Naive thymus-derived CD8-positive, alpha-beta T cell (primary cell): ENCODE measurements at regions not wholly inside any gene's neighbourhood (a gene's known extent, or its start where the extent isn't known, plus 50 kb on each side); places are given as distances from the start of the nearest gene placed in this dataset.

Experiments
- ATAC-seq, 2 donors: fragments of 150-1000 bp; cut with Tn5 transposase in 1 of 2; sonication (Bioruptor Pico), chemical (Tn5 transposase) in 1 of 2; 1 replicate in 1 of 2; 2 replicates in 1 of 2; pipeline ENCODE4 v1.10.0; 2021; ENCODE audit warnings: mild to moderate bottlenecking in 2 of 2, moderate library complexity in 2 of 2
- POLR2A ChIA-PET: fragments of 350-600 bp; sonication (Branson Sonifier 250); formaldehyde crosslinking; loops from one replicate; lab custom pipeline; 2021; ENCODE audit warnings: antibody characterized with exemption; lab: Charles Lee
- DNase-seq, 10 donors: peaks; one replicate each; pipeline versions ENCODE4 v3.0.0 to v3.0.0-alpha.2; 2020 to 2022
- H3K27ac Mint-ChIP-seq, 10 donors: one replicate each; pipeline ENCODE4 v1.8.0; 2020 to 2022; ENCODE audit warnings: mild to moderate bottlenecking in 10 of 10, mixed read lengths in 10 of 10, moderate library complexity in 4 of 10, inconsistent platforms in 1 of 10
- H3K27me3 Mint-ChIP-seq, 5 donors: one replicate each; pipeline ENCODE4 v1.8.0; 2021 to 2022; ENCODE audit warnings: mixed read lengths in 5 of 5
- H3K36me3 Mint-ChIP-seq, 3 donors: one replicate each; pipeline ENCODE4 v1.8.0; 2020 to 2022; ENCODE audit warnings: mixed read lengths in 3 of 3, mild to moderate bottlenecking in 2 of 3, inconsistent platforms in 1 of 3
- H3K4me1 Mint-ChIP-seq, 4 donors: one replicate each; pipeline ENCODE4 v1.8.0; 2021 to 2022; ENCODE audit warnings: mixed read lengths in 4 of 4
- H3K4me3 Mint-ChIP-seq, 10 donors: one replicate each; pipeline ENCODE4 v1.8.0; 2020 to 2022; ENCODE audit warnings: mild to moderate bottlenecking in 10 of 10, mixed read lengths in 10 of 10, moderate library complexity in 6 of 10, inconsistent platforms in 1 of 10
- H3K9me3 Mint-ChIP-seq, 9 donors: one replicate each; pipeline ENCODE4 v1.8.0; 2020 to 2022; ENCODE audit warnings: mixed read lengths in 9 of 9, mild to moderate bottlenecking in 3 of 9, inconsistent platforms in 1 of 9, moderate library complexity in 1 of 9

DNA sequence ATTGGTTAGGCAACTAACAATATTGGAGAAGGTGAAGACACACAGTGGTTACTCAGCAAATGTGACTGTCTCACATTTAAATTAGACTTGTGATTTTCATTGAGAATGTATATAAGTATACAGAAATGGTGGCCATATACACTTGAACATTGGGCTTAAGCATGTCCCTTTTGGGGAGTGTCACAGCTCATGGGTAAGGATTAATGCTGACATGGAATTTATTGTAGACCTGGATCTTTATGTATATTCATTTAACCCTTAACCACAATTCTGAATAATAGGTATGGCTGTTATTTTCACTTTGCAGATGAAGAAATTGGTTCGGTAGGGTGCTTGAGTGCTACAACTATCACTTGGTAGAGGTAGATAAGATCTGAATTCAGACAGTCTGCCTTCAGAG is 95.5 kb upstream of the WDFY3 start:
- Mint-ChIP-seq H3K9me3 (peaks cover 0 to 8% (median 0%) of the 10 kb centered on the region in 9 donors), H3K36me3 (no peaks in the 10 kb centered on the region), H3K27ac (no peak overlapping the region), H3K4me3 (no peak overlapping the region), H3K4me1 (no peaks in the 10 kb centered on the region), H3K27me3 (peaks cover 0 to 14% (median 2%) of the 10 kb centered on the region in 5 donors)
- POLR2A ChIA-PET, result no interaction called here
- ATAC-seq (no peak), DNase-seq (no peak)

- H3K4me3 Mint-ChIP-seq, result no peak overlapping the region
- H3K9me3 Mint-ChIP-seq, result peaks cover 0 to 8% (median 0%) of the 10 kb centered on the region in 9 donors
- POLR2A ChIA-PET, result no interaction called here
- H3K27ac Mint-ChIP-seq, result no peak overlapping the region
- H3K4me1 Mint-ChIP-seq, result no peaks in the 10 kb centered on the region
- peaks cover 0 to 14% (median 2%) of the 10 kb centered on the region in 5 donors for H3K27me3 Mint-ChIP-seq
- no peak for DNase-seq
- no peak for ATAC-seq
- no peaks in the 10 kb centered on the region for H3K36me3 Mint-ChIP-seq
Observed at GRCh38 chr4:85062466-85062865, 96.0 kb upstream of the WDFY3 start.

DNA sequence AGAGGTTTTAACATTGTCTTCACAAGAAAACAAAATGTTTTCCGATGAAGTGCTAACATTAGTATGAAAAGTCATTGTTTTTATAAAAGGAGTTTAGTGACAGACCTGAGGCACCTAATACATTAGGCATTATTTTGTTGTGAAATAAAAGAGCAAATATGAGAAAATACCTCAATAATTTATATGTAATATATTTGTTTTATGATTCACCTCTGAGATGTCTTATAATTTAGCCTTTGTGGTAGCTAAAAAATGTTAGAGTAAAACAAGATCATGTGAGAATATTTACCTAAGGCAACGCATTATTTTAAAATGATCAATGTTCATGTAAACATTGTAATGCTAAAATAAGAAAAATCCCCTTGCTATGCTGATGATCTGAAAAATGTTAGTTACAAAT is 100.9 kb upstream of the WDFY3 start:
- ATAC-seq, result no peak
- Mint-ChIP-seq H3K9me3 (peaks cover 0 to 10% (median 0%) of the 10 kb centered on the region in 9 donors), H3K27me3 (peaks cover 0 to 2% (median 0%) of the 10 kb centered on the region in 5 donors), H3K36me3 (no peaks in the 10 kb centered on the region), H3K4me1 (no peaks in the 10 kb centered on the region), H3K4me3 (no peak overlapping the region), H3K27ac (no peak overlapping the region)
- no peak for DNase-seq
- POLR2A ChIA-PET, result no interaction called here

GRCh38 chr4:85078016-85078415 is 111.5 kb upstream of the WDFY3 start:
- no peaks in the 10 kb centered on the region for H3K4me1 Mint-ChIP-seq
- H3K27ac Mint-ChIP-seq, result no peak overlapping the region

GRCh38 chr4:85081196-85081595 is 114.7 kb upstream of the WDFY3 start:
- no peak overlapping the region for H3K27ac Mint-ChIP-seq
- H3K4me3 Mint-ChIP-seq, result no peak overlapping the region
- POLR2A ChIA-PET, result no interaction called here
- ATAC-seq (no peak), DNase-seq (no peak)
- H3K4me1 Mint-ChIP-seq, result no peaks in the 10 kb centered on the region
- peaks cover 0 to 2% (median 0%) of the 10 kb centered on the region in 9 donors for H3K9me3 Mint-ChIP-seq
- H3K27me3 Mint-ChIP-seq, result peaks cover 0 to 15% (median 1%) of the 10 kb centered on the region in 5 donors
- no peaks in the 10 kb centered on the region for H3K36me3 Mint-ChIP-seq

More at GRCh38 chr4:85078016-85078415, 111.5 kb upstream of the WDFY3 start:
- ATAC-seq (no peak), DNase-seq (no peak)
- Mint-ChIP-seq H3K9me3 (peaks cover 0 to 5% (median 0%) of the 10 kb centered on the region in 9 donors), H3K36me3 (no peaks in the 10 kb centered on the region), H3K4me3 (no peak overlapping the region), H3K27me3 (peaks cover 0 to 10% (median 0%) of the 10 kb centered on the region in 5 donors)
- POLR2A ChIA-PET, result no interaction called here

- peaks cover 0 to 8% (median 0%) of the 10 kb centered on the region in 9 donors for H3K9me3 Mint-ChIP-seq
- H3K27me3 Mint-ChIP-seq, result peaks cover 0 to 15% (median 1%) of the 10 kb centered on the region in 5 donors
- no peak overlapping the region for H3K27ac Mint-ChIP-seq
- no peak for ATAC-seq
- no peaks in the 10 kb centered on the region for H3K4me1 Mint-ChIP-seq
- no peaks in the 10 kb centered on the region for H3K36me3 Mint-ChIP-seq
- no peak overlapping the region for H3K4me3 Mint-ChIP-seq
- POLR2A ChIA-PET, result no interaction called here
- peak in 3 of 10 donors; percentile 5 to 35 (median 15) for DNase-seq
Observed at GRCh38 chr4:85084371-85085094, 118.0 kb upstream of the WDFY3 start.

GRCh38 chr4:85086721-85087120 is 120.2 kb upstream of the WDFY3 start:
- DNase-seq, result no peak
- POLR2A ChIA-PET, result no interaction called here
- Mint-ChIP-seq H3K27me3 (peaks cover 0 to 15% (median 1%) of the 10 kb centered on the region in 5 donors), H3K4me3 (no peak overlapping the region), H3K36me3 (no peaks in the 10 kb centered on the region), H3K27ac (no peak overlapping the region), H3K4me1 (no peaks in the 10 kb centered on the region), H3K9me3 (peaks cover 0 to 8% (median 0%) of the 10 kb centered on the region in 9 donors)
- no peak for ATAC-seq

DNA sequence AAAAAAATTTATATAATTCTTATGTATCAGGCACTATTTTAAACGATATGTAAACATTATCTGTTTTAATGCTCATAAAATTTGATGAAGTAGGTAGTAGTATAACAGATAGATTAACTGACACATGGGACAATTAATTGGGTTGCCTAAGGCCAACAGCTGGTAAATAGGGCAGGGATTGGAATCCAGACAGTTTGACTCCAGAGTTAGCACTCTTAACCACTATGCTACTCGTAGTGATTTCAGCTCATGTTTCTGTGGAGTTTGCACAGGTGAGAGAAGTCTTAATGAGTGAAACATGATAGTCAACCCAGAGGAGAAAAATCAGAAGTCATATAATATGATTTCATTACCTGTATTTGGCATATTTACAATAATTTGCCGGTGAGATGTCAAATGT is 126.0 kb upstream of the WDFY3 start:
- POLR2A ChIA-PET, result no interaction called here
- no peak for DNase-seq
- ATAC-seq, result no peak
- no peak overlapping the region for H3K27ac Mint-ChIP-seq
- H3K9me3 Mint-ChIP-seq, result peaks cover 0 to 10% (median 5%) of the 10 kb centered on the region in 9 donors
- no peaks in the 10 kb centered on the region for H3K4me1 Mint-ChIP-seq
- H3K27me3 Mint-ChIP-seq, result peaks cover 0 to 6% (median 0%) of the 10 kb centered on the region in 5 donors
- peaks cover 0 to 1% (median 0%) of the 10 kb centered on the region in 3 donors for H3K36me3 Mint-ChIP-seq
- H3K4me3 Mint-ChIP-seq, result no peak overlapping the region

GRCh38 chr4:85092943-85093342 is 126.5 kb upstream of the WDFY3 start:
- Mint-ChIP-seq H3K9me3 (peaks cover 0 to 14% (median 7%) of the 10 kb centered on the region in 9 donors), H3K27ac (no peak overlapping the region)
- POLR2A ChIA-PET, result no interaction called here

GRCh38 chr4:85094735-85095134 is 128.2 kb upstream of the WDFY3 start:
- H3K27ac Mint-ChIP-seq, result no peak overlapping the region
- DNase-seq (no peak), ATAC-seq (no peak)
- peaks cover 0 to 6% (median 0%) of the 10 kb centered on the region in 5 donors for H3K27me3 Mint-ChIP-seq
- POLR2A ChIA-PET, result no interaction called here
- H3K36me3 Mint-ChIP-seq, result peaks cover 0 to 14% (median 0%) of the 10 kb centered on the region in 3 donors
- H3K4me1 Mint-ChIP-seq, result no peaks in the 10 kb centered on the region
- peaks cover 2 to 30% (median 8%) of the 10 kb centered on the region in 9 donors for H3K9me3 Mint-ChIP-seq
- no peak overlapping the region for H3K4me3 Mint-ChIP-seq

More at GRCh38 chr4:85092943-85093342, 126.5 kb upstream of the WDFY3 start:
- DNase-seq, result no peak
- no peaks in the 10 kb centered on the region for H3K4me1 Mint-ChIP-seq
- no peak for ATAC-seq
- H3K4me3 Mint-ChIP-seq, result no peak overlapping the region
- H3K27me3 Mint-ChIP-seq, result peaks cover 0 to 6% (median 0%) of the 10 kb centered on the region in 5 donors
- peaks cover 0 to 5% (median 0%) of the 10 kb centered on the region in 3 donors for H3K36me3 Mint-ChIP-seq

GRCh38 chr4:85102606-85103005 is 136.1 kb upstream of the WDFY3 start:
- no peak overlapping the region for H3K27ac Mint-ChIP-seq
- H3K4me1 Mint-ChIP-seq, result no peaks in the 10 kb centered on the region
- peaks cover 0 to 2% (median 0%) of the 10 kb centered on the region in 5 donors for H3K27me3 Mint-ChIP-seq
- H3K9me3 Mint-ChIP-seq, result peaks cover under 1 to 22% (median 7%) of the 10 kb centered on the region in 9 donors
- no peak overlapping the region for H3K4me3 Mint-ChIP-seq
- POLR2A ChIA-PET, result no interaction called here
- DNase-seq (no peak), ATAC-seq (no peak)
- peaks cover 0 to 12% (median 0%) of the 10 kb centered on the region in 3 donors for H3K36me3 Mint-ChIP-seq

GRCh38 chr4:85106166-85106565 is 139.7 kb upstream of the WDFY3 start:
- H3K27me3 Mint-ChIP-seq, result no peaks in the 10 kb centered on the region
- H3K36me3 Mint-ChIP-seq, result no peaks in the 10 kb centered on the region
- H3K9me3 Mint-ChIP-seq, result peaks cover 0 to 21% (median 0%) of the 10 kb centered on the region in 9 donors
- POLR2A ChIA-PET, result no interaction called here
- no peak overlapping the region for H3K27ac Mint-ChIP-seq
- H3K4me1 Mint-ChIP-seq, result no peaks in the 10 kb centered on the region
- DNase-seq (no peak), ATAC-seq (no peak)
- no peak overlapping the region for H3K4me3 Mint-ChIP-seq

- Mint-ChIP-seq H3K9me3 (peaks cover 0 to 21% (median 2%) of the 10 kb centered on the region in 9 donors), H3K27me3 (no peaks in the 10 kb centered on the region), H3K4me1 (no peaks in the 10 kb centered on the region), H3K4me3 (no peak overlapping the region), H3K27ac (no peak overlapping the region), H3K36me3 (no peaks in the 10 kb centered on the region)
- POLR2A ChIA-PET, result no interaction called here
- no peak for ATAC-seq
- no peak for DNase-seq
Observed at GRCh38 chr4:85106805-85107336, 140.4 kb upstream of the WDFY3 start.
